Transverse colon (tissue), 3 donors: ENCODE measurements at regions not wholly inside any gene's neighbourhood (a gene's known extent, or its start where the extent isn't known, plus 50 kb on each side); places are given as distances from the start of the nearest gene placed in this dataset.

Source experiments
- EP300 ChIP-seq: sonication (generic); formaldehyde crosslinking; IDR thresholded peaks from one replicate; pipeline ENCODE4 v1.6.1; 2017; ENCODE audit warnings: antibody characterized with exemption, low read depth
- POLR2A ChIP-seq: fragments of 450-650 bp; IDR thresholded peaks from one replicate; pipeline ENCODE4 v1.6.1; 2016; ENCODE audit warnings: antibody characterized with exemption, mild to moderate bottlenecking, moderate library complexity
- TF ChIP-seq, protein P1 (sequence below), 5 experiments: fragments of 200-600 bp in 3 of 5; fragments of 450-650 bp in 2 of 5; sonication (generic) in 3 of 5; IDR thresholded peaks; 1 replicate in 2 of 5; 2 replicates in 3 of 5; pipeline ENCODE4 v1.5.1; 2016 to 2017; ENCODE audit warnings: antibody characterized with exemption in 5 of 5, inconsistent platforms in 3 of 5, mild to moderate bottlenecking in 2 of 5, moderate library complexity in 1 of 5

DNA sequence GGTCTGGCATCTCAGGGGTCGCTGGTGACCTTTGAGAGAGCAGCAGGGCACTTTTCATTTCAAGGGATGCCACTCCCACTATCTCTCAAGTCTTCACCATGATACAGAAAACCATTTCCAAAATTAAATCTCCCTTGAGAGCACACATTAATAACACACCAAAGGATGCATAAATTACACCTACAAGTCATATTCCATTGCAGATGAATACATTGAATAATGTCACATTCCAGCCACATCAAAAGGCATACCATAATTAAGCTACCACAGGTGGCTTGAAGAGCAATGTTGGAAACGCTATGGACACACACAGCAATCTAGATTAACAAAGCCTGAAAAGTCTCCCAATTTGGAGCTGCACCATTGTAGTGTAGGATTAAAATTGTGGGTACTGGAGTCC lies 353.3 kb upstream of the ZMIZ1 start:
- TF ChIP-seq POLR2A (no peak), EP300 (no peak)
- TF ChIP-seq, protein P1, sequence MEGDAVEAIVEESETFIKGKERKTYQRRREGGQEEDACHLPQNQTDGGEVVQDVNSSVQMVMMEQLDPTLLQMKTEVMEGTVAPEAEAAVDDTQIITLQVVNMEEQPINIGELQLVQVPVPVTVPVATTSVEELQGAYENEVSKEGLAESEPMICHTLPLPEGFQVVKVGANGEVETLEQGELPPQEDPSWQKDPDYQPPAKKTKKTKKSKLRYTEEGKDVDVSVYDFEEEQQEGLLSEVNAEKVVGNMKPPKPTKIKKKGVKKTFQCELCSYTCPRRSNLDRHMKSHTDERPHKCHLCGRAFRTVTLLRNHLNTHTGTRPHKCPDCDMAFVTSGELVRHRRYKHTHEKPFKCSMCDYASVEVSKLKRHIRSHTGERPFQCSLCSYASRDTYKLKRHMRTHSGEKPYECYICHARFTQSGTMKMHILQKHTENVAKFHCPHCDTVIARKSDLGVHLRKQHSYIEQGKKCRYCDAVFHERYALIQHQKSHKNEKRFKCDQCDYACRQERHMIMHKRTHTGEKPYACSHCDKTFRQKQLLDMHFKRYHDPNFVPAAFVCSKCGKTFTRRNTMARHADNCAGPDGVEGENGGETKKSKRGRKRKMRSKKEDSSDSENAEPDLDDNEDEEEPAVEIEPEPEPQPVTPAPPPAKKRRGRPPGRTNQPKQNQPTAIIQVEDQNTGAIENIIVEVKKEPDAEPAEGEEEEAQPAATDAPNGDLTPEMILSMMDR (IDR thresholded peaks at IDR 0.05), result no peak
